Osteoblast (primary cell): ENCODE measurements at regions not wholly inside any gene's neighbourhood (a gene's known extent, or its start where the extent isn't known, plus 50 kb on each side); places are given as distances from the start of the nearest gene placed in this dataset.

ENCODE experiments used
- DNase-seq: peaks from one replicate; pipeline ENCODE4 v3.0.0; 2011; ENCODE audit warnings: low spot score, mixed read lengths; ENCODE audit not compliant: insufficient read length; ENCODE audit errors: missing footprints
- H2AFZ ChIP-seq: 2 replicates; pipeline ENCODE4 v1.6.0; 2011; ENCODE audit warnings: mild to moderate bottlenecking, low read length
- H3K27ac ChIP-seq: 2 replicates; pipeline ENCODE4 v1.5.1; 2011; ENCODE audit warnings: mild to moderate bottlenecking, low read depth, low read length, moderate library complexity
- H3K27me3 ChIP-seq: 2 replicates; pipeline ENCODE4 v1.6.0; 2012; ENCODE audit warnings: mild to moderate bottlenecking, control low read depth, inconsistent platforms, low read length, moderate library complexity; ENCODE audit not compliant: insufficient read depth
- H3K36me3 ChIP-seq: 2 replicates; pipeline ENCODE4 v1.5.1; 2011; ENCODE audit warnings: mild to moderate bottlenecking, low read length, control low read depth, moderate library complexity; ENCODE audit not compliant: insufficient read depth
- H3K4me1 ChIP-seq: 2 replicates; pipeline ENCODE4 v1.5.1; 2011; ENCODE audit warnings: mild to moderate bottlenecking, low read length, control low read depth, moderate library complexity; ENCODE audit not compliant: insufficient read depth
- H3K4me2 ChIP-seq: 2 replicates; pipeline ENCODE4 v1.6.0; 2011; ENCODE audit warnings: mild to moderate bottlenecking, low read length; ENCODE audit not compliant: insufficient read depth
- H3K4me3 ChIP-seq: fragments of 200-600 bp; sonication (generic); 3 replicates; pipeline ENCODE4 v1.5.1; 2012; ENCODE audit warnings: mild to moderate bottlenecking, low read length, inconsistent platforms; ENCODE audit not compliant: insufficient read depth
- H3K79me2 ChIP-seq: 2 replicates; pipeline ENCODE4 v1.6.0; 2012; ENCODE audit warnings: mild to moderate bottlenecking, low read length, control low read depth, inconsistent platforms; ENCODE audit not compliant: insufficient read depth
- H3K9me3 ChIP-seq: 2 replicates; pipeline ENCODE4 v1.5.1; 2011; ENCODE audit warnings: low read depth, low read length, control low read depth
- H4K20me1 ChIP-seq: 2 replicates; pipeline ENCODE4 v1.6.0; 2012; ENCODE audit warnings: mild to moderate bottlenecking, low read length, control low read depth; ENCODE audit not compliant: insufficient read depth
- CTCF ChIP-seq: IDR thresholded peaks from 2 replicates; pipeline ENCODE4 v1.5.1; 2011; ENCODE audit warnings: mild to moderate bottlenecking, low read depth, low read length, moderate library complexity; ENCODE audit errors: extremely low read depth

- Histone ChIP-seq H3K36me3 (no peaks in the 10 kb centered on the region), H3K4me2 (no peak overlapping the region), H2AFZ (no peak overlapping the region), H3K27ac (no peak overlapping the region), H3K4me3 (no peak overlapping the region), H3K9me3 (peaks cover 2% of the 10 kb centered on the region), H3K4me1 (no peaks in the 10 kb centered on the region), H3K27me3 (no peaks in the 10 kb centered on the region), H3K79me2 (no peaks in the 10 kb centered on the region), H4K20me1 (no peaks in the 10 kb centered on the region)
- no peak for TF ChIP-seq CTCF
- DNase-seq = no peak
These were observed 486.3 kb downstream of the NR4A2 start for GRCh38 chr2:155846259-155846658.

GRCh38 chr2:155844461-155844860 is 488.1 kb downstream of the NR4A2 start:
- no peaks in the 10 kb centered on the region for H3K27me3 ChIP-seq
- no peaks in the 10 kb centered on the region for H3K79me2 ChIP-seq
- no peak overlapping the region for H3K4me3 ChIP-seq
- H3K4me1 ChIP-seq = no peaks in the 10 kb centered on the region
- no peaks in the 10 kb centered on the region for H4K20me1 ChIP-seq
- no peaks in the 10 kb centered on the region for H3K9me3 ChIP-seq
- DNase-seq = no peak
- H3K27ac ChIP-seq = no peak overlapping the region
- H3K4me2 ChIP-seq = no peak overlapping the region
- no peaks in the 10 kb centered on the region for H3K36me3 ChIP-seq
- H2AFZ ChIP-seq = no peak overlapping the region
- TF ChIP-seq CTCF = no peak

- DNase-seq = peak; percentile 18
- H3K4me1 ChIP-seq = no peaks in the 10 kb centered on the region
- H3K27me3 ChIP-seq = no peaks in the 10 kb centered on the region
- no peak overlapping the region for H3K4me2 ChIP-seq
- H3K36me3 ChIP-seq = no peaks in the 10 kb centered on the region
- H3K9me3 ChIP-seq = no peaks in the 10 kb centered on the region
- H3K4me3 ChIP-seq = no peak overlapping the region
- TF ChIP-seq CTCF = no peak
- no peaks in the 10 kb centered on the region for H3K79me2 ChIP-seq
- no peak overlapping the region for H3K27ac ChIP-seq
- H2AFZ ChIP-seq = no peak overlapping the region
- no peaks in the 10 kb centered on the region for H4K20me1 ChIP-seq
These were observed 490.4 kb downstream of the NR4A2 start for GRCh38 chr2:155842103-155842502.

GRCh38 chr2:155841442-155841841 is 491.1 kb downstream of the NR4A2 start:
- H2AFZ ChIP-seq = no peak overlapping the region
- H3K27me3 ChIP-seq = no peaks in the 10 kb centered on the region
- no peaks in the 10 kb centered on the region for H3K9me3 ChIP-seq
- no peaks in the 10 kb centered on the region for H3K36me3 ChIP-seq
- no peak overlapping the region for H3K4me3 ChIP-seq
- no peak overlapping the region for H3K4me2 ChIP-seq
- DNase-seq = no peak
- H3K4me1 ChIP-seq = no peaks in the 10 kb centered on the region
- no peak for TF ChIP-seq CTCF
- H3K79me2 ChIP-seq = no peaks in the 10 kb centered on the region
- no peak overlapping the region for H3K27ac ChIP-seq
- H4K20me1 ChIP-seq = no peaks in the 10 kb centered on the region
